K562 (cell line): ENCODE measurements at regions not wholly inside any gene's neighbourhood (a gene's known extent, or its start where the extent isn't known, plus 50 kb on each side); places are given as distances from the start of the nearest gene placed in this dataset.
A peak's percentile ranks its signal among the peaks of the same experiment; 100 is the strongest.

Source experiments
- ATAC-seq: fragments of 200-7000 bp; cut with Tn5 transposase; 3 replicates; pipeline ENCODE4 v1.9.1; 2020; ENCODE audit warnings: moderate library complexity
- BruUV-seq: library from RNA; stranded (reverse); fragments of 400-500 nt; replicated peaks from 2 replicates; lab custom pipeline; 2021; lab: Mats Ljungman, UMichigan
- CTCF ChIA-PET: fragments of 300-600 bp; formaldehyde crosslinking; extraction: SDS; loops from one replicate; lab custom pipeline; 2021; ENCODE audit warnings: low intra/inter-chr PET ratio; lab: Yijun Ruan, JAX
- POLR2A ChIA-PET: fragments of 300-600, 350-650 bp; sonication (Branson Sonifier 250); formaldehyde crosslinking; extraction: SDS; loops from one replicate; lab custom pipeline; 2021; ENCODE audit warnings: antibody characterized with exemption, inconsistent platforms; lab: Yijun Ruan, JAX
- DNase-seq, 4 experiments: peaks; one replicate each; pipeline versions ENCODE4 v3.0.0 to v3.0.0-alpha.2; 2011 to 2018; ENCODE audit warnings: low spot score in 3 of 4, mixed read lengths in 3 of 4; ENCODE audit errors: extremely low read depth in 1 of 4
- FAIRE-seq: peaks from 2 replicates; lab custom pipeline; 2011; peaks lifted over from hg19 to GRCh38; lab: Jason Lieb, UNC
- H2AFZ ChIP-seq: 2 replicates; pipeline ENCODE4 v1.6.0; 2011; ENCODE audit warnings: low read depth, low read length, control low read depth, inconsistent platforms
- H3K27ac ChIP-seq: fragments of 200-600 bp; 3 replicates; pipeline ENCODE4 v1.8.0; 2011; ENCODE audit warnings: low read depth, mild to moderate bottlenecking, control low read depth, inconsistent platforms, low read length, moderate library complexity, mixed read lengths; ENCODE audit errors: extremely low read depth
- H3K27me3 ChIP-seq, 2 experiments: fragments of 300-600 bp in 1 of 2; 2 replicates in 1 of 2; 3 replicates in 1 of 2; pipeline versions ENCODE4 v1.6.0 to v1.8.0; 2011; ENCODE audit warnings: inconsistent platforms in 2 of 2, low read length in 2 of 2, mild to moderate bottlenecking in 1 of 2, mixed read lengths in 1 of 2, moderate library complexity in 1 of 2; ENCODE audit not compliant: control insufficient read depth in 2 of 2, insufficient read depth in 2 of 2
- H3K36me3 ChIP-seq: fragments of 300-600 bp; 3 replicates; pipeline ENCODE4 v1.8.0; 2011; ENCODE audit warnings: mild to moderate bottlenecking, low read length, inconsistent platforms; ENCODE audit not compliant: control insufficient read depth, insufficient read depth
- H3K4me1 ChIP-seq, 2 experiments: fragments of 200-600 bp in 1 of 2; replicated peaks in 1 of 2; 2 replicates in 1 of 2; 3 replicates in 1 of 2; pipeline versions ENCODE4 v1.5.1 to v1.8.0; 2011; ENCODE audit warnings: inconsistent platforms in 2 of 2, low read length in 2 of 2, mild to moderate bottlenecking in 1 of 2, mixed read lengths in 1 of 2, moderate library complexity in 1 of 2; ENCODE audit not compliant: control insufficient read depth in 2 of 2, insufficient read depth in 2 of 2
- H3K4me2 ChIP-seq: 2 replicates; pipeline ENCODE4 v1.6.1; 2011; ENCODE audit warnings: low read length, control low read depth, inconsistent platforms, mixed read lengths; ENCODE audit not compliant: insufficient read depth
- H3K4me3 ChIP-seq: fragments of 200-600 bp; sonication (generic), shearing (Covaris generic); 2 replicates; pipeline ENCODE4 v1.5.1; 2016; ENCODE audit warnings: control low read depth, inconsistent platforms
- H3K79me2 ChIP-seq: fragments of 200-600 bp; 3 replicates; pipeline ENCODE4 v1.8.0; 2011; ENCODE audit warnings: low read length, inconsistent platforms; ENCODE audit not compliant: control insufficient read depth, insufficient read depth
- H3K9ac ChIP-seq, 2 experiments: 2 replicates each; pipeline versions ENCODE4 v1.6.0 to v1.6.1; 2011; ENCODE audit warnings: low read depth in 2 of 2, low read length in 2 of 2, control low read depth in 1 of 2, inconsistent platforms in 1 of 2, mild to moderate bottlenecking in 1 of 2, mixed read lengths in 1 of 2; ENCODE audit not compliant: insufficient read depth in 1 of 2
- H3K9me1 ChIP-seq: one replicate; pipeline ENCODE4 v1.6.0; 2011; ENCODE audit warnings: inconsistent platforms, mild to moderate bottlenecking, low read length, moderate library complexity; ENCODE audit not compliant: control insufficient read depth, insufficient read depth
- H3K9me3 ChIP-seq: replicated peaks from 2 replicates; pipeline ENCODE4 v1.5.1; 2011; ENCODE audit warnings: low read depth, low read length, inconsistent platforms; ENCODE audit not compliant: control insufficient read depth, insufficient read depth
- H4K20me1 ChIP-seq: replicated peaks from 2 replicates; pipeline ENCODE4 v1.6.1; 2011; ENCODE audit warnings: low read length, inconsistent platforms, mixed read lengths; ENCODE audit not compliant: control insufficient read depth, insufficient read depth
- ATF7 ChIP-seq: fragments of 450-650 bp; IDR thresholded peaks from 2 replicates; pipeline ENCODE4 v1.7.1; 2014; ENCODE audit warnings: mild to moderate bottlenecking, moderate library complexity
- CREB3 ChIP-seq: fragments of 450-650 bp; conservative IDR thresholded peaks from 2 replicates; pipeline ENCODE4 v1.6.1; 2016; ENCODE audit warnings: missing genetic modification characterization, low read depth, mild to moderate bottlenecking, missing compliant biosample characterization, moderate library complexity
- DEAF1 ChIP-seq: fragments of 450-650 bp; formaldehyde crosslinking; IDR thresholded peaks from 2 replicates; pipeline ENCODE4 v1.4.0; 2020; ENCODE audit warnings: mild to moderate bottlenecking, moderate library complexity
- E2F6 ChIP-seq, 2 experiments: IDR thresholded peaks; 2 replicates each; pipeline ENCODE4 v1.6.1; 2011; ENCODE audit warnings: borderline replicate concordance in 1 of 2, control low read depth in 1 of 2, low read depth in 1 of 2, low read length in 1 of 2, mild to moderate bottlenecking in 1 of 2, mixed read lengths in 1 of 2, moderate library complexity in 1 of 2; ENCODE audit not compliant: insufficient read depth in 1 of 2, insufficient read length in 1 of 2, poor library complexity in 1 of 2, severe bottlenecking in 1 of 2; ENCODE audit errors: extremely low read depth in 1 of 2
- ERF ChIP-seq: fragments of 450-650 bp; formaldehyde crosslinking; IDR thresholded peaks from 2 replicates; pipeline ENCODE4 v1.4.0; 2020; ENCODE audit warnings: mild to moderate bottlenecking, mixed read lengths
- ETS2 ChIP-seq: IDR thresholded peaks from 2 replicates; pipeline ENCODE4 v1.6.1; 2016; ENCODE audit warnings: borderline replicate concordance, missing genetic modification characterization, mild to moderate bottlenecking, moderate library complexity, missing compliant biosample characterization; ENCODE audit not compliant: poor library complexity, severe bottlenecking
- FOXM1 ChIP-seq, 2 experiments: fragments of 450-650 bp in 1 of 2; sonication (generic) in 1 of 2; formaldehyde crosslinking in 1 of 2; IDR thresholded peaks; 2 replicates each; pipeline versions ENCODE4 v1.6.1 to v1.9.0; 2017 to 2022; ENCODE audit warnings: low read depth in 2 of 2, mild to moderate bottlenecking in 2 of 2, missing genetic modification reagents in 1 of 2, moderate library complexity in 1 of 2
- KDM2B ChIP-seq: fragments of 250-450 bp; sonication (Bioruptor Pico); IDR thresholded peaks from 2 replicates; pipeline ENCODE4 v1.8.0; 2021; ENCODE audit warnings: mild to moderate bottlenecking, moderate library complexity
- NBN ChIP-seq: fragments of 450-650 bp; IDR thresholded peaks from 2 replicates; pipeline ENCODE4 v1.6.1; 2016; ENCODE audit warnings: low read depth, mild to moderate bottlenecking
- POLR2A ChIP-seq: fragments of 450-650 bp; conservative IDR thresholded peaks from 2 replicates; pipeline ENCODE4 v1.6.1; 2016
- SMARCB1 ChIP-seq: IDR thresholded peaks from 2 replicates; pipeline ENCODE4 v1.6.1; 2011; ENCODE audit warnings: improper control_type of control experiment, low read depth; ENCODE audit not compliant: insufficient read length
- TOE1 ChIP-seq, 2 experiments: fragments of 450-650 bp in 1 of 2; sonication (generic) in 1 of 2; formaldehyde crosslinking in 1 of 2; IDR thresholded peaks; 2 replicates each; pipeline versions ENCODE4 v1.7.1 to v1.8.0; 2016 to 2022; ENCODE audit warnings: borderline replicate concordance in 2 of 2, mild to moderate bottlenecking in 2 of 2, antibody characterized with exemption in 1 of 2, inconsistent platforms in 1 of 2, low read depth in 1 of 2, missing genetic modification reagents in 1 of 2, moderate library complexity in 1 of 2
- ZNF184 ChIP-seq: sonication (generic); formaldehyde crosslinking; IDR thresholded peaks from 2 replicates; pipeline ENCODE4 v1.5.0; 2020; ENCODE audit warnings: missing genetic modification reagents
- ZNF253 ChIP-seq: fragments of 250-450 bp; sonication (Bioruptor Pico); conservative IDR thresholded peaks from 2 replicates; pipeline ENCODE4 v1.6.1; 2021; ENCODE audit warnings: mild to moderate bottlenecking
- ZNF668 ChIP-seq: fragments of 250-450 bp; sonication (Bioruptor Pico); IDR thresholded peaks from 2 replicates; pipeline ENCODE4 v1.8.0; 2022; ENCODE audit warnings: mild to moderate bottlenecking, inconsistent platforms
- in situ Hi-C: fragments of 300-500 bp; cut with MboI; formaldehyde crosslinking; loops from 4 replicates; pipeline ENCODE4 v1.15.0; 2018; ENCODE audit warnings: inconsistent platforms, mixed read lengths
- intact Hi-C: fragments of 100-400 bp; cut with micrococcal nuclease; formaldehyde crosslinking; loops from 2 replicates; pipeline ENCODE4 v1.14.2; 2022

GRCh38 chr7:142535123-142535779 lies 214.0 kb upstream of the PRSS1 start (continued):
- peak; percentile 75 for TF ChIP-seq DEAF1 (CRISPR knock-in tag)

GRCh38 chr7:142534726-142535122 lies 214.5 kb upstream of the PRSS1 start:
- FAIRE-seq (no peak), ATAC-seq (no peak), DNase-seq (no peak)
- H3K9me3 ChIP-seq = no peaks in the 10 kb centered on the region
- no peak overlapping the region for H3K9ac ChIP-seq
- H3K4me3 ChIP-seq = no peak overlapping the region
- no peaks in the 10 kb centered on the region for H4K20me1 ChIP-seq
- H3K36me3 ChIP-seq = no peaks in the 10 kb centered on the region
- no TSS peak for BruUV-seq
- no peaks in the 10 kb centered on the region for H3K79me2 ChIP-seq
- in situ Hi-C loops = no loop called here
- H2AFZ ChIP-seq = no peak overlapping the region
- no peaks in the 10 kb centered on the region for H3K9me1 ChIP-seq
- TF ChIP-seq NBN (no peak), E2F6 (IDR thresholded peaks at IDR 0.05; ENCODE audit: borderline replicate concordance in 1 of 2, extremely low read depth in 1 of 2, insufficient read depth in 1 of 2, insufficient read length in 1 of 2, low read depth in 1 of 2, low read length in 1 of 2, poor library complexity in 1 of 2, severe bottlenecking in 1 of 2) (no peak), TOE1 (IDR thresholded peaks at IDR 0.05; ENCODE audit: borderline replicate concordance) (no peak), TOE1 (CRISPR knock-in tag; IDR thresholded peaks at IDR 0.05; ENCODE audit: borderline replicate concordance, low read depth) (no peak), ZNF253 (CRISPR knock-in tag) (no peak), ERF (CRISPR knock-in tag) (no peak), SMARCB1 (no peak), ETS2 (tag) (no peak), ZNF184 (CRISPR knock-in tag) (no peak), FOXM1 (IDR thresholded peaks at IDR 0.05; ENCODE audit: low read depth) (no peak), FOXM1 (CRISPR knock-in tag; IDR thresholded peaks at IDR 0.05; ENCODE audit: low read depth) (no peak), ZNF668 (CRISPR knock-in tag) (no peak), ATF7 (no peak), POLR2A (no peak), CREB3 (tag) (no peak), KDM2B (CRISPR knock-in tag) (no peak)
- ChIA-PET POLR2A (no interaction called here), CTCF (interaction anchor here (0.6 to 2.1 kb wide), 3 partner anchors 14 to 469 kb away, joined by 3 to 17 read pairs (median 3); no protein-coding TSS in a partner anchor)
- H3K27ac ChIP-seq = no peak overlapping the region
- H3K4me2 ChIP-seq = no peak overlapping the region
- no peaks in the 10 kb centered on the region for H3K4me1 ChIP-seq
- H3K27me3 ChIP-seq = peaks cover 0 to 3% of the 10 kb centered on the region in 2 experiments; a peak in 3 of 5 replicates
- intact Hi-C loops = loop anchor here (1.0 kb wide), 2 partner anchors 70 to 249 kb away; no protein-coding TSS in a partner anchor
